Activated CD4-positive, alpha-beta T cell treated with anti-CD3 and anti-CD28 coated beads for 4 hours (primary cell): ENCODE measurements at regions not wholly inside any gene's neighbourhood (a gene's known extent, or its start where the extent isn't known, plus 50 kb on each side); places are given as distances from the start of the nearest gene placed in this dataset.
"Not testable (repeated sequence)": the region's sequence is repeated elsewhere in the genome, so short reads cannot be mapped to it uniquely, and the experiment has no call there.

Experiments used
- DNase-seq, 2 donors: peaks; one replicate each; pipeline ENCODE4 v3.0.0-alpha.2; 2020

DNA sequence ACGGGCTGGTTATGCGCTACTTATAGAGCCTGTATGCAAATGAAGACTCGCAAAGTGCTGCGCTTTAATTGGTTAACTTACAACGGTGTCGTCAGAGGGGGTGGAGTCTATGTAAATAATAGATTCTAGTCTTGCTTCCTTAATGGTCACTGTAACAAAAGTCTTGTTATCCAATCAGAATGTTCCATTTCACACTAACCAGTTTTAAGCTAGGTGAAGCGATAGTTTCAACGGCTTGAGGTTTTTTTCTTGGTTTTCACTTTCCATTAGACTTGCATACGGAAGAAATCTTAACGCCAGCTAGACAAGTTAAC is 66.9 kb downstream of the FAM72B start:
- DNase-seq, result not testable (repeated sequence)

DNA sequence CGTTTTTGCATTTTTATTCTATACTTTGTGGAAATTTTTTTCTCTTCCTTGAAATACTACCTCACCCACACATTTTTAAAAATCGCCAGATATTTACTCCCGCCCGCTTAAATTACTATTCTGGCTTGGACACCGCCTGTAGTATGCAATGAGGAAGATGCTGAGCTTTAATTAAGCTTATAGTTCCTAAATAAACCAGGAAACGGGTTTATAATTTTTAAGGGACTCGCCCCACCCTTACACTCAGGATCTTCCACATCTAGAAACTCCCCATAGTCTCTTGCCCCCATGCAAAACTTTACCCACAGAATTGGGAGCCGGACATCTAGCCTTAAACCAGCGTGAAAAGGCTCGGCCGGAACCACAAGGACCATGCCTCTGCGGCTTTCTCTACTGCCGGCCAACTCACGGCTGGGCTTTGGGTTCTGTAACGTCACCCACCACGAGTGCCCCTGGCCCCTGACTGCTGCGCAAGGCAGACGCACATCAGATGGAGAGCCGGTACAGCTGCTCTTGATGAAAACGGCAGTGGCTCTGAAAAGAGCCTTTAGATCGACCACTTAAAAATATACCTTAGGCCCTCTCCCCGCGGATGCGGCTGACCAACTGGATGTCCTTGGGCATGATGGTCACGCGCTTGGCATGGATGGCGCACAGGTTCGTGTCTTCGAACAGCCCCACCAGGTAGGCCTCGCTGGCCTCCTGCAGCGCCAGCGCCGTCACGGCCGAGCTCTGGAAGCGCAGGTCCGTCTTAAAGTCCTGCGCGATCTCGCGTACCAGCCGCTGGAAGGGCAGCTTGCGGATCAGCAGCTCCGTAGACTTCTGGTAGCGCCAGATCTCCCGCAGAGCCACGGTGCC is 66.3 kb downstream of the FAM72B start:
- DNase-seq, result not testable (repeated sequence)
